Cardiac muscle cell (in vitro differentiated cells and primary cell): ENCODE measurements at regions not wholly inside any gene's neighbourhood (a gene's known extent, or its start where the extent isn't known, plus 50 kb on each side); places are given as distances from the start of the nearest gene placed in this dataset.

ENCODE experiments used
- DNase-seq, 2 donors: peaks; one replicate each; pipeline versions ENCODE4 v3.0.0 to v3.0.0-alpha.2; 2010 to 2017; ENCODE audit warnings: low read depth in 1 of 2, low spot score in 1 of 2
- H3K27ac ChIP-seq: fragments of 200-600 bp; sonication (generic); 2 replicates; pipeline ENCODE4 v1.5.1; 2016
- H3K27me3 ChIP-seq: fragments of 200-600 bp; sonication (generic); 2 replicates; pipeline ENCODE4 v1.6.0; 2016; ENCODE audit warnings: control low read depth
- H3K36me3 ChIP-seq: fragments of 200-600 bp; sonication (generic); 2 replicates; pipeline ENCODE4 v1.5.1; 2016; ENCODE audit warnings: control low read depth
- H3K4me1 ChIP-seq: fragments of 200-600 bp; sonication (generic); 2 replicates; pipeline ENCODE4 v1.8.1; 2017; ENCODE audit warnings: low read depth, mild to moderate bottlenecking, mixed run types
- H3K4me3 ChIP-seq: fragments of 200-600 bp; sonication (generic); 2 replicates; pipeline ENCODE4 v1.5.1; 2016; ENCODE audit warnings: mild to moderate bottlenecking
- H3K9me3 ChIP-seq: fragments of 200-600 bp; sonication (generic); 2 replicates; pipeline ENCODE4 v1.5.1; 2017; ENCODE audit warnings: low read depth, mild to moderate bottlenecking, control low read depth
- TF ChIP-seq, protein P1 (sequence below): IDR thresholded peaks from 2 replicates; pipeline ENCODE4 v1.5.1; 2012; ENCODE audit warnings: low read depth, mild to moderate bottlenecking, low read length

- no peak for DNase-seq
- H3K4me1 ChIP-seq = no peaks in the 10 kb centered on the region
- TF ChIP-seq, protein P1, sequence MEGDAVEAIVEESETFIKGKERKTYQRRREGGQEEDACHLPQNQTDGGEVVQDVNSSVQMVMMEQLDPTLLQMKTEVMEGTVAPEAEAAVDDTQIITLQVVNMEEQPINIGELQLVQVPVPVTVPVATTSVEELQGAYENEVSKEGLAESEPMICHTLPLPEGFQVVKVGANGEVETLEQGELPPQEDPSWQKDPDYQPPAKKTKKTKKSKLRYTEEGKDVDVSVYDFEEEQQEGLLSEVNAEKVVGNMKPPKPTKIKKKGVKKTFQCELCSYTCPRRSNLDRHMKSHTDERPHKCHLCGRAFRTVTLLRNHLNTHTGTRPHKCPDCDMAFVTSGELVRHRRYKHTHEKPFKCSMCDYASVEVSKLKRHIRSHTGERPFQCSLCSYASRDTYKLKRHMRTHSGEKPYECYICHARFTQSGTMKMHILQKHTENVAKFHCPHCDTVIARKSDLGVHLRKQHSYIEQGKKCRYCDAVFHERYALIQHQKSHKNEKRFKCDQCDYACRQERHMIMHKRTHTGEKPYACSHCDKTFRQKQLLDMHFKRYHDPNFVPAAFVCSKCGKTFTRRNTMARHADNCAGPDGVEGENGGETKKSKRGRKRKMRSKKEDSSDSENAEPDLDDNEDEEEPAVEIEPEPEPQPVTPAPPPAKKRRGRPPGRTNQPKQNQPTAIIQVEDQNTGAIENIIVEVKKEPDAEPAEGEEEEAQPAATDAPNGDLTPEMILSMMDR = no peak
- H3K4me3 ChIP-seq = no peak overlapping the region
- H3K36me3 ChIP-seq = no peaks in the 10 kb centered on the region
- H3K27ac ChIP-seq = no peak overlapping the region
- no peaks in the 10 kb centered on the region for H3K9me3 ChIP-seq
- peaks cover 3% of the 10 kb centered on the region for H3K27me3 ChIP-seq
These were observed 82.1 kb upstream of the PPP2R2D start for GRCh38 chr10:131818510-131819234.

DNA sequence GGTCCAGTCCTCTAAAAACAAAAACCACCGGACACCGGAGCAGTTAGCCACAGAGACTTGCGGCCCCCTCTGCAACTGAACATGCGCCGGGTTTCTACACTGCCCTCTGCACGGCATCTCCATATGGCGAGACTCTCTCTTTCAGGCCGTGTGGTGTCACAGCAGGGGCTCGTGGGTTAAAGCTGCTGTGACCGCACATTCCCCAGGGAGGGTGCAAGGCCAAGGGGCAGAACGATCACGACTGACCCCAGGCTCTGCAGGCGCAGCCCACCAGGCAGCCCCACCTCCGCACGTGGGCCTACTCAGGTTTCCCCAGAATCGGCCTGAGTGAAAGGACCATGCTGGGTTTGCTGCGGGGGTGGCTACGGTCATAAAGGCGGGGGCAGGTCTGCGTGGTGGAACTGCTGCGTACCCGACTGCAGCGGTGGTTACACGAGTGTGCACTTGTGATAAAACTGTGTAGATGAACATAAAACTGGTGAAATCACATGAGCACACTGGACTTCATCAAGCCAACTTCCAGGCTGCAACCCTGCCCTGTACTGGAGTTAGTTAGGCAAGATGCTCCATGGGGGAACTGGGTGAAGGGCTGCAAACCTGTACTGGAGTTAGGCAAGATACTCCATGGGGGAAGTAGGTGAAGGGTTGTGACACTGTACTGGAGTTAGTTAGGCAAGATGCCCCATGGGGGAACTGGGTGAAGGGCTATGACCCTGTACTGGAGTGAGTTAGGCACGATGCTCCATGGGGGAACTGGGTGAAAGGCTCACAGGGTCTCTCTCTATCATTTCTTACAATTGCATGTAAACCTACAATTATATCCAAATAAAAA lies 81.4 kb upstream of the PPP2R2D start:
- Histone ChIP-seq H3K9me3 (no peaks in the 10 kb centered on the region), H3K4me1 (no peaks in the 10 kb centered on the region), H3K36me3 (no peaks in the 10 kb centered on the region), H3K27ac (no peak overlapping the region), H3K27me3 (peaks cover 3% of the 10 kb centered on the region), H3K4me3 (no peak overlapping the region)
- DNase-seq = no peak
- TF ChIP-seq, protein P1 = no peak

DNA sequence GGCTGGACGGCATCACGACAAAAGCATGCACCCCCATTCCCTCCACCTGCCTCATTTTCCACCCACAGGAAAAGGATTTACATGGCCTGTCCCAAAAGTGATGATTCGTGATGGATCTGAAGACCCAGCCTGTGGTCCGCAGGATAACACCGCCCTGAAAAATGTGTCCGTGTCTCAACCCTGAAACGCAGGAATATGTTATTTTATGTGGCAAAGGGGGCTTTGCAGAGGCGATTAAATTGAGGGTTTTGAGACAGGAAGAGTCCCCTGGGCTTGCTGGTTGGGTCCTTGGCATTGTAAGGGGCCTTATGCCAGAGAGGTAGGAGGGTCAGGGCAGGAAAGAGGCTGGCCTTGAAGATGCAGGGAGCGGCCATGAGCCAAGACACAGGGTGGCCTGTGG lies 80.2 kb upstream of the PPP2R2D start:
- Histone ChIP-seq H3K27ac (no peak overlapping the region), H3K4me3 (no peak overlapping the region), H3K9me3 (no peaks in the 10 kb centered on the region), H3K4me1 (no peaks in the 10 kb centered on the region), H3K27me3 (peaks cover 3% of the 10 kb centered on the region), H3K36me3 (no peaks in the 10 kb centered on the region)
- TF ChIP-seq, protein P1 = no peak
- DNase-seq = no peak

DNA sequence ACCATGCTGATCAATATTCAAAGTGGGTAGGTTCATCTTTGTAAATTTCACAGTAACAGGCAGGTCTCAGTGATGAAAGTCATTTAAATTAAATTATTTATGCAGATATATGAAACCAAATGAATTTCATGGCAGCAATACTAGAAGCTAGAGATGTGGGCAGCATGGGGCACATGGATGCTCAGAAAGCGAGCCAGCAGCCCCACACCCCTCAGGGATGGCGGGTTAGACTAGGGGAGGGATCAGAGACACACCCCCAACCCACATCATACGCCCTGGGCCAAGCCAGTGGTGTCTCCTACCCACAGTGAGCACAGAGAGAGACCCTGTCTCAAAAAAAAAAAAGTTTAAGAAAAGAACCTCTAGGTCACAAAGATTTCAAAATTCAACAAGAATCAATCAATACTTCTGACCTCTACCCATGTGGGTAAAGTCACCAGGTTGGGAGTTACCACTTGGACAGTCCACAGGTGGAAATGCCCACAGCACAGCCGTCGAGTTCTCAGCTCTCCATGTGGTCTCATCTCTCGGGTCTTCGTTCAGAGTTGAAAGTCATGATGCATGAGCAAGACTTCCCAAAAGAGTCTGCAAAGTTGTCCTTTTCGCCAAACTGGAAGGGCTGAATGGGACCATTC lies 79.3 kb upstream of the PPP2R2D start:
- TF ChIP-seq, protein P1 = no peak
- no peak for DNase-seq
- no peaks in the 10 kb centered on the region for H3K36me3 ChIP-seq
- peaks cover 3% of the 10 kb centered on the region for H3K27me3 ChIP-seq
- no peak overlapping the region for H3K27ac ChIP-seq
- no peaks in the 10 kb centered on the region for H3K9me3 ChIP-seq
- H3K4me1 ChIP-seq = no peaks in the 10 kb centered on the region
- H3K4me3 ChIP-seq = no peak overlapping the region

DNA sequence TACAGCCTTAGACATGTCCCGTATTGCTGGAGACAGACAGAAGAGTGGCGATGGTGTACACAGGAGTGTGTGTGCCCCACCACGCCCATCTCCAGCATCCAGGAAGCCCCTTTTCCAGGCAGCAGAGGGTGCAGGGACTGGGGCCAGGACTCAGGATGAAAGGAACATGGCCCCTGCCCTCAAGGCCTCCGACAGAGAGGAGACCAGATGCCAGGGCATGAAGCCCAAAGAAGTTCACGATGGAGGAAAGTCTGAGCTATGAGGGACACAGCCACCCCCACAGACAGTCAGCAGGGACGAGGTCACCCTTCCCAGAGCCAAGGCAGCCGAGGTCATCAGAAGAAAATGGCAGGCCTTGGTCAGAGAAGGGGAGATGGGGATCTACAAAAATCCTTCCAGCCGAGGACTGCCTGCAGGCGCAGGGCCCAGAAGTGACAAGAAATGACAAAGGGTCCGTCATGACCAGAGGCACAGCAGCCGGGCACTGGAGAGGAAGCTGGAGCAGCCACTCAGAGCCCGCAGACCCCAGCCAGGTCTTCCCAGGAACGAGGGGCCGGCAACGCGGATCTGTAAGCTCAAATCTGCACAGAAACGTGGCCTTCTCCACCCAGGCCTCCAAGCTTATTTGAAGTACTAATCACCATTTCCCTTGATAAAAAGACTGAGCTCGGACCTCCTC lies 78.7 kb upstream of the PPP2R2D start:
- H3K4me3 ChIP-seq = no peak overlapping the region
- no peak overlapping the region for H3K27ac ChIP-seq
- TF ChIP-seq, protein P1 = no peak
- H3K9me3 ChIP-seq = no peaks in the 10 kb centered on the region
- no peak for DNase-seq
- no peaks in the 10 kb centered on the region for H3K4me1 ChIP-seq
- peaks cover 3% of the 10 kb centered on the region for H3K27me3 ChIP-seq
- H3K36me3 ChIP-seq = no peaks in the 10 kb centered on the region
